GM21390 (cell line): ENCODE measurements at regions not wholly inside any gene's neighbourhood (a gene's known extent, or its start where the extent isn't known, plus 50 kb on each side); places are given as distances from the start of the nearest gene placed in this dataset.
A peak's percentile ranks its signal among the peaks of the same experiment; 100 is the strongest.

Source experiments
- ATAC-seq: cut with Tn5 transposase; IDR thresholded peaks from one replicate; pipeline ENCODE4 v1.9.1; 2021; ENCODE audit not compliant: unreplicated experiment

DNA sequence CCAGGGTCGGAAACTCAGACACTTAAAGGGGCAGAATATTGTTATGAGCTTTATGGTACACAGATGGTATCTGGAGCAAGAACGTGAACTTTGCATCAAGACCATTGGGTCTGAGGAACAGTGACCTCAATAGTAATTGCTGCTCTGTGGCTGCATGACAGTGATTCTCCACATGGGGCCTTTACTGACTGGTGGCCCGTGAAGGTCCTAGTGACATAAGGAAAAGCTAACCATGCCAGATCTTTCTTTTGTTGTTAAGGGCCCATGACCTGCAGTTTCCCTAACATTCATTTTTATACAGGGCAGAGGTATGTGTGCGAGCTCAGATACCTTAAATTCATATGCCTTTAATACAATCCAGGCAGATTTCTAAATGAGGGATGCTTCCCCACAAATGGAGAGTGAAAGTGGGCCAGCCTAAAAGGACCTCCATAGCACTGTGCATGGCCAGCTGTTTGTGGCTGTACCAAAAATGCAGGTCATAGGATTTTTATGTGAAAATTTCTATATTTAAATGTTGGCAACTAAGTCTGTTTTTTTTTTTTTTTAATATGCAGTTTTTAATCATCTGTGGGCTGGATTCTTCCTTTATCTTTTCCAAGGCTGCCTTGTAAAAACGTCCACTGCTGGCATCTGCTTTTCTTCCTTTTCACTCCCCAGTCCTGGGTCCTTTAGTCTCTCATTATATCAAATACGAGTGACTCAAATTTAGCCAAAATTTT lies 188.0 kb upstream of the IL12A start:
- no peak for ATAC-seq

DNA sequence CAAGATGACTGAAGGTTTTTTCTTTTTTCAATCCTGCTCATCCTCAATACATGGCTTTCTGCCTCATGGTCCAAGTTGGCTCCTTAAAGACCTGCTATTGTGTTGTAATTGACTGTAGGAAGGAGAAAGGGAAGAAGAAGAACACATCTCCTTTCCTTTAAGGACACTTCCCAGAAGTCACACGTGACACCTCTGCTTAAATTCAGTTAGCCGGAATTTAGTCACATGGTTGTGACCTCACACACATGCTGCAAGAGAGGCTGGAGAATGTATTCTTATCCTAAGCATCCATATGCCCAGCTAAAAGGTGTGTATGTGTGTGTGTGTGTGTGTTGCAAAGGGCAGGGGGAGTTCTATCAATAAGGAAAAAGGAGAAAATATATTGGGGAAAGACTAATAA lies 185.8 kb upstream of the IL12A start:
- ATAC-seq, result no peak

DNA sequence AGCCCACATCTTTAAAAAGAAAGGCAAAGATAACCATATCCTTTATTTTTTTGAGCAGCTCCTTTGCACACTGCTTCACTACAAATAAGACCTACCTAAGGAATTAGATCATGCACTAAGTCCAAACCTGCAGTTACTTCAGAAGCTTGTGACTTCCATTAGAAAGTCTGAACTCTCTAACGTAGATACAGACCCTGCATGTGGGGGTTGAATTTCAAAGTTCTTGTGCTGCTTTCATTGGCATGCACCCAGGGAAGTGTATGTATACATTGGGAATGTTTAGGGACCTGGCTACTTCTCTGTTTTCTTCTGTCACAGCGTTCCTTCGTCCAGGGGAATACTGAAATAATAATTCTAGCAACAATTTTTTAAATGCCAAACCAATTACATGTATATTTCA lies 185.2 kb upstream of the IL12A start:
- ATAC-seq, result no peak

DNA sequence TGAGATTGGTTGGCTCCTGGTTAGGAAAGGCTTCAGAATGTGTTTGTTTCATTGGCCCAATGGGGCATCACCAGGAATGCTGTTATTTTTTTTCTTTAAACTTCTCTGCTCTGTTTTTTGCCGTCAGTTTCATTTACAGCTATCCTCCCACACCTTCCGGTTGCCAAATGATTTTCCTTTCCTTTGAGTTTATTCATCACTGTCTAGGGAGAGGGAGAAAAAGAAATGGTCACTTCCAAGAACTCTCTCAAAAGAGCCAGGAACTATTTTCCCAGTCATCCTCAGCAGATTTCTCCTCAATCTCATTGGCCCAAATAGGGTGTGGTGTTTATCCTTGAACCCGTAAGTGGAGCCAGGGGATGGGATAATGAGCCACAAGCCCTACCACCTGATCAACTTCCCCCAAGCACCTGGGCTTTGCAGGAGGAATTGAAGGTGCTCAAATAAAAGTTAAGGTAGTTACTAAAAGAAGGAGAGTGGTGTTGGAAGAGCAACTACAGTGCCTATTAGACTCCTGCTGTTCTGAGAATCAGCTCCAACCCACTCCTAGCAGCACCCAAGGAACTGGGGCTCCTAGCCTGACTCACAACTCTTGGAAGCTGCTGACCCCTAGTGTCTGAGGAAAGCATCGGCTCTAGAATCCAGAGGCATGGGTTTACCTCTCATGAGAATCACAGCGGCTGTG lies 183.8 kb upstream of the IL12A start:
- ATAC-seq, result peak; percentile 96

DNA sequence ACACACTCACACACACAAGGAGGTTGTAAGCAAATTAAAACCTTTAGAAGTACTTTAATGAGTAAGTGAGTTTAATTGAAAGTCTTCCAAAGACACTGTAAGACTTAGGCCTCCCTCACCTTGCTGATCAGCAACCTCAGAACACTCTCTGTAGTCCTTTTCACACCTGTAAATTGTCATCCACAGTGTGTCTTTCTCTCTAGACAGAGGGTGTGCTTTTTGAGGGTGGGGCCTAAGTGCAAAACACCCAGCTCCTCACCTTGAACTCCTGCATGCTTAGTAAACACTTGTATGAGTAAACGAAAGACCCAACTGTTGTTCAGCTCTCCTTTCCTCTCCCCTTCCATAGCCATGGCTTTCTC lies 183.2 kb upstream of the IL12A start:
- ATAC-seq, result peak; percentile 6

DNA sequence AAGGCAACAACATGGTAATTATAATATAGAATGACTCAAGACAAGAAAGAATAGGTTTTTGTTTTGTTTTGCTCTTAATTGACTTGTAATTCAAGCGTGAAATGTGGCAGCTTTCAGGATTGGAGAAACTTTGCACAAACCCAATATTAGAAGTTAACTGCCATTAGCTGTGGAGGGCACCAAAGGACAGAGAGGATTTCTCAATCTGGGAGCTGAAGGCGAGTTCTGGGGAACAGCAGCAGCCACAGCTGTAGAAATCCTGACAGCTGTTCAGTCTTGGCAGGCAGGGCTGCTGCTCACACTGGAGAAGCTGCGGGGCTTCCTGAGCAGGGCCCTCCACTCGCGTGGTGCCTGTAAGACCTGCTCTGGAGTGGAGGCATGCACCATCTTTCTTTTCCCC lies 182.2 kb upstream of the IL12A start:
- ATAC-seq, result no peak

DNA sequence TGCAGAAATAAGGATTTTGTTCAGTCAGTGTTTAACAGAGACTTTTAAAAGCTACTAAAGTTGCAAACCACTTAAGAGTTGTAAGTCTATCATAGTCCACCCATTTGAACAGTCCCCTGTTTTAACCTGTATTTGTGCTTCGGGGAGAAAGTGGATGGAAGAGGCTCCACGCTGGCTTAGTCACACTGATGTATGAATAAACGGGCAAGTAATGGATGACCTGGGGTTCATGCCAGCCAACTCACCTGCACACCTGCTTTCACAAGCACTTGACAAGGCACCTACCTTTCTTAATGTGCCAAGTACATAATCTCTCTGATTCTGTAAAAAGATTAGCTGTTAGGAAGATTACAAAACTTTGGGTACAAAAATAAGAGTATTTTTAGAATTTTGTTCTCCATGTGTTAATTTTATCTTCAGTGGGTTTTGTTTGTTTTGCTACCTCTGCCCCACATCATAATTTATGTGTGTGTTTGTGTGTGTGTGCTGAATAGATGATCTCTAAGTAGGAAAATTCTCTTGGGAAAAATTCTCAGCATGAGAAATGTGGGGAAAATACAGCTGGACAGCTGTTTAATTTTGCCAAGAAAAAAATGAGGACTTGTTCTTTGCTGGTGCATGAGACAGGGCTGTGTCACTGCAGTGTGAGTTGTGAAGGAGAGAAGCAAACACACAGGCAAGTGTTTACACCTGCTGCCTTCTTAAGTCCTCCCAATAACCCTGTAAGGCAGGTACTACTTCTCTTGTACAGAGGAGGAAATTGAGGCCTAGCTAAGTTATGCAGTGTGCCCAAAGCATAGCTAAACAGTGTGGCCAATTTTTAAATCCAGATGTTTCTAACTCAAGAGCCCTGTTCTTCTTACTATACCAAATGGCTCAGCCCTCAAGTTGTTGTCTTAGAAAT lies 181.2 kb upstream of the IL12A start:
- ATAC-seq, result no peak

DNA sequence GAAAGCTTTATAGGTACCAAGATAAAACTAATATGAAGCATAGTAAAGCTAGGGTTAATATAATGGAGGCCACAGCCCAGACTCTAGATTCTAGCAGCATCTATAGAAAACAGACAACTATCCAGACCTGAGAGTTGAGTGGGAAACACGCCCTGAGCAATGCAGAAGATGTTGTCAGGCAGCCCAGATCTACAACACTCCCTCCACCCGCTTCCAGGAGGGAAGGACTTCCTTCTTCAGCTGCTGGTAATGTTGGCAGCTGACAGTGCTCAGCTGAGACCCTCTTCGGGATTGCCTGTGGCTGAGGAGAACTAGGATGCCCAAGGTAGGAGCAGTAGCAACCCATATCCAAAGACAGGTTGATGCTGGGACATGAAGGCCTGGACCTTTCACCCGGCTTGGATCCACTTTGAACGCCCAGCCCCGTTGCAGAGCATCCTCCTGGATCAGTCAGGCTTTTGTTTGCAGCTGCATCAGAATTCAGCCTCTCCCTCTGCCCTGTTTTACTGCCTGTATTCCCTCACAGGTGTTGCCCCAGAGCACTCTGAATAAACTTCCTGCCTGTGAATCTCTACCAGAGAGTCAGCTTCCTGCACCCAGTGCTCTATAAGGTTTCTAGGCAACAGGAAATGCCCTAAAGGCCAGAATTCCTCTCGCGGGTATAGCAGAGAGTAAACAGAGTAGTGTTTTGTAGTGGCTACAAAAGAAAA lies 174.7 kb upstream of the IL12A start:
- no peak for ATAC-seq

DNA sequence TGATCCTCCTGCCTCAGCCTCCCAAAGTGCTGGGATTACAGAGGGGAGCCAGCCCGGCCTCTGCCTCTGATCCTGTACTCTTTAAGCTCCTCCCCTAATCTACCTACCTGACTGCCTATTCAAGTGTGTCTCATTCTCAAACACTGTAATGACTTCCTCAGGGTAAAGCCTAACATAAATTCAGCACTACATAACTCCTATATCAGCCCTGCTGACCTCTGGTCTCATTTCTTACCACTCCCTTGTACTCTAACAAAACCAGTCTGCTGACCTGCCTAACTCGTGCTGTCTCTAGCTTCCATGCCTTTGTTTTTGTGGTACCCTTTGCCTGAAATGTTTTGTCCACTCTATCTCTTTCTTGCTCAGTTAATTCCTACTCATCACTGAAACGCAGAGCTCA lies 172.1 kb upstream of the IL12A start:
- ATAC-seq, result no peak

DNA sequence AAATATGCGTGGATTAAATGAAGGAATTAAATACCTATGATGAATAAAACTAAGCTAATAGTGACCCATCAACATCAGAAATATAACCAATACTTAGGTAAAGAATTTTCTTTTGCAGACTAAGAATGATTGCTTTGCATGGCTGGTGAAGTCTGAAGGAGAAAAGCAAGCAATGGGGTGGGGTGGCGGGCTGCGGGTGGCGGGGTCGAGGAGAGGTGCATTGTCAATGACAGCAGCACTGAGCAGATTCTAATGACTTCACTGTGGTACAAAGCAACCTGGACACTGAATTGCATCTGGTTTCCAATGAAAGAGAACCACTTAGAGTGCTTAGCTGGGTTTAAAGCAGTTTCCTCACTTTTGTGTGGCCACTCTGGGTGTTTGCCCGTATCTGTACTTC lies 171.5 kb upstream of the IL12A start:
- ATAC-seq, result no peak

DNA sequence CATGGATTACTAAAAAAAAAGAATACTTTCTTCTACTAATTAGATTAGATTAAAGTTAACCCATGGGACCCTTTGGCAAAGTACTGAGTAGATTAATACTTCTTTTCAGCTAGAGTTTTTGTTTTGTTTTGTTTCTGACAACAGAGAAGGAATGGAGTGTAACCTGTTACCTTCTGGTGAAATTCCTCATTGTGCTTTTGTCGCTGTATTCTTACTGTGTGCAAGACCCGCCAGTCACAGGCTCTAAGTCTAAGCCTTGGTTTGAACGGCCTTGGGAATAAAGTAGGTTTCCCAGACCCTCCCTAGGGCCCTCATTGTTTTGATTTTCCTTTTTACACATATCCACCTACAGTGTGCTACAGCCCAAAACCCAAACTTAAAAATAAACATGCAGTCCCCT lies 171.1 kb upstream of the IL12A start:
- no peak for ATAC-seq

DNA sequence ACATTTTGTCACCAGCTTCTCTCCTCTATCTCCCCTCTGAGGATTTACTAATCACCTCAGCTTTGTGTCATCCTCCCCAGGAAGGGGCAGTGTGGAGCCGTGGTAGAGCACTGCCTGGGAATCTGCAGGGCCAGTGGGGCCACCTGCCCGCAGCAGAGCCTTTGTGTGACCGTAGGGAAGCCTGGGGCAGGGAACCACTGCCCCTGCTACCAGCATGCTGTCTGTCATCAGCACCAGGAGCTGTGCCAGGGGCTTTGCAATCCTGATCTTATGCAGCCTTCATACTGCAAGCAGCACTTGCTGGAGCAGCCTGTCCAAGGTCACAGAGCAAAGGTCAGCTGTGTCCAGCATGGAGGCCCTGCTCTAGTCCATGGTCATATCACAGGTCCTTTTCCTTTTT lies 170.2 kb upstream of the IL12A start:
- no peak for ATAC-seq

DNA sequence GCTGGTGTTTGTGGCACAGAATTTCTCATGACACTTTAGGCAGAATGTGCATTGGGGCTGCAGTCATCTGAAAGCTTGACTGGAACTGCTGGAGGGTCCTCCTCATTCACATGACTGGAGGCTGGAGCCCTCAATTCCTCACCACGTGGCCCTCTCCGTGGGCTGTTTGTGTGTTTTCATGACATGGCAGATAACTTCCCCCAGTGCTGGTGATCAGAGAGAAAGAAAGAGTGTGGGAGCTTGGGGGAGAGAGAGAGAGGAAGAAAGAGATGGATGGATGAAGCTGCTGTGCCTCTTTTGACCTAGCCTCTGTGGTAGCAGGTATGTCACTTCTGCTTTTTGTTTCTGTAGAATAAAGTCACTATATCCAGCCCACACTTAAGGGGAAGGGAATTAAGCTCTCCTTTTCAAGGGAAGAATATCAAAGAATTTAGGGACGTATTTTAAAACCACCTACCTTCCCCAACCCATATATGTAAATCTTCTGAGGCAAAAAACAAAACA lies 169.6 kb upstream of the IL12A start:
- peak; percentile 52 for ATAC-seq

DNA sequence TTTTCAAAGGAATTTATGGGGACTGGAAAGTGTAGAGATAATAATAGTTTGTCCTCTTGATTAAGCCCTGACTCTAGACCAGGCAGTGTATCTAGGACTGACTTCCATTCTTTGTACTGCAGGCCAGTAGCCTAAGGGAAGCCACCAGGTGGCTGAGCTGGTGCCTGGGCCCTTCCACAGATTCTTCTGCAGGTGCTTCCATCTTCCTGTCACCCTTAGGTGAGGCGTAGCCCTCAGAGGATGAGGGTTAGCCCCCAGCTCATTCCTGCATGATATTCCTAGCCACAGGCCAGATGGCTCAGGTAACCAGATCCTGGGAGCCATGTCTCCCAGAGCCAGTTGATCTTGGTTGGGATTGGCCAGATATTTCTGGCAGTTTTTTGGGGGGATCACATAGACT lies 169.0 kb upstream of the IL12A start:
- peak; percentile 6 for ATAC-seq

DNA sequence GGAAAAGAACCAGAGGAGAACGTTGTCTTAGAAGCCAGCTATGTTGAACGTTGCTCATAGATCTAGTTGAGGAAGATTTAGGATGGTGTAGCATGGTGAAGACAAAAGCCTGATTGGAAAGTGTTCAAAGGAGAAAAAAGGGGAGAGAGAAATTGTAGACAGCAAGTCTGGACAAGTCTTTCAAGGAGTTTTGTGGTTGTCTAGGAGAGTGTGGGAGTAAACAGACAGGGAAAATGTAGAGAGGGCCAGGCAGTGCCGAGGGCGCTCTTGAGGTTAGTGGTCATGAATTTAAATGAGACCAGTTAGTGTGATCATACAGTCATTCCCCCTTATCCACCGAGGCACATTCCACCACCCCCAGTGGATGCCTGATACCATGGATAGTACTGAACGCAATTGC lies 167.5 kb upstream of the IL12A start:
- no peak for ATAC-seq

DNA sequence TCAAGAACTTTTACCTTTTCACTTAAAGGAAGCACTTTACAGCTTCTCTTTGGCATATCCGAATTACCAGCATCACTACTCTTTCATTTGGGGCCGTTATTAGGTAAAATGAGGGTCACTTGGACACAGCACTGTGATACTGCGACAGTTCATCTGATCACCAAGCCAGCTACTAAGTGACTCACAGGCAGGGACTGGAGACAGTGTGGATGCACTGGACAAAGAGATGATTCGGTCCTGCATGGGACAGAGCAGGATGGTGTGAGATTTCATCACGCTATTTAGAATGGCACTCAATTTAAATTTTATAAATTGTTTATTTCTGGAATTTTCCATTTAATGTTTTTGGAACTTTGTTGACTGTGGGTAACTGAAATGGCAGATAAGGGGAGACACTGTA lies 166.9 kb upstream of the IL12A start:
- no peak for ATAC-seq

DNA sequence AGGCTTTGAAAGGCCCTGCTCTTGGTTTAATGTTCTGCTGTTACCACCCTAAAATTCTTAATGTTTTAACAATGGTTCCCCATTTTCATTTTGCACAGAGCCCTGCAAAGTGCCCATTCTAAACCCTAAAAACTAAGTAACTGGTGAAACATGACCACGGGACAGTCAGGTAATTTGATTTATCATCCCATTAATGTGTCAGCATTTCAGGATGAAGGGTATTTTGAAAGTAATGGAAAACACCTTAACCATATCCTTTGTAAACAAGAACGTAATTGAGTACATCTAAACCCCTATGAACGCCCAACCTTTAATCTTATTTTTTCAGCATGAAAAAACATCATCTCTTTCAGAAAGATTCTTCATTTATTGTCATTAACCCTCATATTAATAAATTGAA lies 164.9 kb upstream of the IL12A start:
- ATAC-seq, result no peak

DNA sequence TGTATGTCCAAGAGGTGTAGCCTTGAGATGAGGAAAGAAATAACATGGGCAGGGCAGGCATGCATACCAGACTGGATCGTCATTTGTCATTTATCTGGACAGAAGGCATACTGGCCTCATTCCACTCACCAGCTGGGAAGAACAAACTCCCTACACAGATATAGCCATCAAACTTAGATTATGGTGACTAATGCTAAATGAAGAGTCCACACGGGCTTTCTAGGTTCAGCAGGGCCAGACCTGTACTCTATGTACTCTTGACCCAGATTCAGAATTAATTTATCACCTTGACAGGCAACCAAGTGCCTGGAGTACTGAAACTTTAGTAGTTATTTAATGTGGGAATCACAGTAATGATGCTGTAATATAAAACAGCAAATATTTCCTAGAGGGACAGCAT lies 164.3 kb upstream of the IL12A start:
- no peak for ATAC-seq

DNA sequence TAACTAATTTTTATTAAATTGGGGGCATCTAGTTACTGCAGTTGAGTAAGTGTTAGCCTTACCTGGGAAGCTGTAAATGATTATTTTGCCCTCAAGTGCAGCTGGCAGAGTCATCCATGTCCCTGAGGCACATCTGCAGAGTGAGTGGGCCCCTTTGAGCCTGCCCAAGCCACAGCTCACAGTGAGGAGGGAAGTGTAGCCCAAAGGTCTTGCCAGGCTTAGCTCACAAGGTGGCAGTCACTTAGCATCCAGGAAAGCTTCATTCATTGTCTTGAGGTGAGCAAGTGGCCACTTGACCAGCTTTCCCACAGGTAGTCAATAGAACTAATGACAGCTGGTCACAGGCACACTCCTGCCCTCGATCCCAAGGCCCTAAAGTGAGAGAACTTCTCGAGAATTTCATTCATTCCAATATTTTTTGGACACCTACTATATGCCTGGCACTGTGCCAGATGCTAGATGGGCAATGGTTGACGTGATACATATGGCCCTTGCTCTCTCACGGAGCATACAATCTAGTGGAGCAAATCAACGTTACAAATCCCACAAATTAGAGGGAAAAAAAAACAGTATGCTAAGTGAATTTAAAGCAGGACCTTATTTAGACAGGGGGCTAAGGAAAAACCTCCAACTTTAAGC lies 163.3 kb upstream of the IL12A start:
- ATAC-seq, result no peak

DNA sequence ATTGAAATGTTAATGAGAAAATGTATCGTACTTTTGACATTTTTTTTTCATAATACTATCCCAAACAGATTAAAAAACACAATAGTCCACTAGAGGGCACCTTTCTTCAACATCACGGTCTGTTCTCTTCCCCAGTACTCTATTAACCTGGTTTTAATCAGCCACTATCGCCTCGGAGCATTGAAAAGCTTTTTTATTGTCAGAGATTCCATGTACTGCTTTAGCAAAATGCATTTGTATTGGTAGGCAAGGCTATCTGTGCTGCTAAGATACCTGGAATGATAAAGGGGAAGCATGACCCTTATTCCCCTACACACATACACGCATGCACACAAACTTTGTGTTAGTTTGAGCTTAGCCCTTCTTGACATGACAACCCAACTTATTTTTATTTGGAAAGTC lies 160.1 kb upstream of the IL12A start:
- ATAC-seq, result no peak

DNA sequence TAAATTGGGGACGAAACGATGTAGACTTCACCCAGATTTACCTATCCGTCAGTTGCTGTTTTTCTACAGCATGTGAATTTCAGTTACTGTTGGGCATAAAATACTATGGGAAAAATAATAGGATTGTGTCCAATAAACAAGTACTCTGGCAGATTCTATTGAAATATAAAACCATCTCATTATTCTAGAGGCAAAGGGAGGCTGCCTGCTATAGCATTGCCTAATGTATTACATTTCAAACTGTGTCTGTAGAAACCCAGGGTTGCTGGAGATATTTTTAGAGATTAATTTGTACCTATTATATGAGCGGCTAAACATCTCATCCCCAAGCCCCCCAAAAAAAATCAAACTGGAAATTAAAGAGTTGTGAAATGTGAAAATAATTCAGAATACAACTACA lies 159.6 kb upstream of the IL12A start:
- ATAC-seq, result no peak
